ENCODE measurements at regions not wholly inside any gene's neighbourhood (a gene's known extent, or its start where the extent isn't known, plus 50 kb on each side); places are given as distances from the start of the nearest gene placed in this dataset.

- TF ChIP-seq CTCF (IDR thresholded peaks at IDR 0.05; ENCODE audit: extremely low read depth in 1 of 2, insufficient read depth in 1 of 2, low read depth in 1 of 2, low read length in 2 of 2) = no peak
- TF ChIP-seq POLR2A (IDR thresholded peaks at IDR 0.05; ENCODE audit: low read depth, low read length) = no peak
- TF ChIP-seq MYC (IDR thresholded peaks at IDR 0.05; ENCODE audit: low read depth, low read length) = no peak
- TF ChIP-seq FOS (IDR thresholded peaks at IDR 0.05; ENCODE audit: borderline replicate concordance, insufficient read depth, low read length) = peak; percentile 66
- peak; percentile 43 for TF ChIP-seq POLR2AphosphoS5 (IDR thresholded peaks at IDR 0.05; ENCODE audit: insufficient read depth, low read depth, low read length)
- TF ChIP-seq EZH2 (IDR thresholded peaks at IDR 0.05; ENCODE audit: borderline replicate concordance, low read depth, low read length, severe bottlenecking) = no peak
- peak; percentile 12 for TF ChIP-seq GATA2 (IDR thresholded peaks at IDR 0.05; ENCODE audit: insufficient read depth, insufficient read length, low read depth, low read length)
- TF ChIP-seq MAX (IDR thresholded peaks at IDR 0.05; ENCODE audit: insufficient read depth, insufficient read length) = no peak
Measured at GRCh38 chr4:107561481-107561880, 158.6 kb downstream of the PAPSS1 start.
